ENCODE measurements at regions not wholly inside any gene's neighbourhood (a gene's known extent, or its start where the extent isn't known, plus 50 kb on each side); places are given as distances from the start of the nearest gene placed in this dataset.

DNA sequence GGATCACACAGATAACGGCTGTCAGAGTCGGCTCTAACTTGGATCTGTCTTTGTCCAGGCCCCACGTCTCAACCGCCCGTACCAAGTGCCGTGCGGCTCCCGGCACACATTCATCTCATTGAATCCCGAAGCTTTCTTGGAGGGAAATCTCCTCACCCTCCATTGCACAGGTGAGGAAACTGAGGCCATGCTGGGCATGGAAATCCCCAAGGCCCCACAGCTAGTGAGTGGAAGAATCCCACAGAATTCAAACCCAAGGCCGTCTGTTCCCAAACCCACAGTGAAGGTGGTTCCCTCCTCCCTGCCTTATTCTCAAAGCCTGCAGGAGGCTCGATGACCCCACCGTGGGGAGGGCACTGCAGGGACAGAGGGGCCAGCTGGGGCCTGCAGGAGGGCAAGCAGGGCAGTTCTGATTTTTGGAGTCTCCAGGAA, 437.9 kb downstream of the MATN1 start:
- Mint-ChIP-seq H3K36me3 (ENCODE audit: insufficient read depth) (no peaks in the 10 kb centered on the region), H3K9me3 (no peaks in the 10 kb centered on the region), H3K4me1 (ENCODE audit: low read depth) (peaks cover 18% of the 10 kb centered on the region), H3K27me3 (ENCODE audit: low read depth) (peaks cover 4% of the 10 kb centered on the region), H3K4me3 (no peak overlapping the region)
- no peak for DNase-seq
- ATAC-seq: no peak

- H3K9me3 Mint-ChIP-seq: no peaks in the 10 kb centered on the region
- DNase-seq: no peak
- H3K4me3 Mint-ChIP-seq: no peak overlapping the region
- peaks cover 18% of the 10 kb centered on the region for H3K4me1 Mint-ChIP-seq (ENCODE audit: low read depth)
- peaks cover 2% of the 10 kb centered on the region for H3K27me3 Mint-ChIP-seq (ENCODE audit: low read depth)
- ATAC-seq: no peak
- no peaks in the 10 kb centered on the region for H3K36me3 Mint-ChIP-seq (ENCODE audit: insufficient read depth)
These were observed 438.5 kb downstream of the MATN1 start for GRCh38 chr1:30284728-30285475.

- H3K4me1 Mint-ChIP-seq (ENCODE audit: low read depth): peaks cover 18% of the 10 kb centered on the region
- ATAC-seq: no peak
- H3K36me3 Mint-ChIP-seq (ENCODE audit: insufficient read depth): no peaks in the 10 kb centered on the region
- no peaks in the 10 kb centered on the region for H3K9me3 Mint-ChIP-seq
- DNase-seq: no peak
- no peak overlapping the region for H3K4me3 Mint-ChIP-seq
- peaks cover 2% of the 10 kb centered on the region for H3K27me3 Mint-ChIP-seq (ENCODE audit: low read depth)
These were observed 439.2 kb downstream of the MATN1 start for GRCh38 chr1:30284226-30284625.

GRCh38 chr1:30283199-30283962, 440.0 kb downstream of the MATN1 start:
- no peak for DNase-seq
- Mint-ChIP-seq H3K36me3 (ENCODE audit: insufficient read depth) (no peaks in the 10 kb centered on the region), H3K9me3 (no peaks in the 10 kb centered on the region), H3K27me3 (ENCODE audit: low read depth) (peaks cover 2% of the 10 kb centered on the region), H3K4me1 (ENCODE audit: low read depth) (peaks cover 18% of the 10 kb centered on the region), H3K4me3 (no peak overlapping the region)
- no peak for ATAC-seq

- Mint-ChIP-seq H3K27me3 (ENCODE audit: low read depth) (peaks cover 5% of the 10 kb centered on the region), H3K36me3 (ENCODE audit: insufficient read depth) (no peaks in the 10 kb centered on the region)
These were observed 442.8 kb downstream of the MATN1 start for GRCh38 chr1:30280572-30280971.

GRCh38 chr1:30277911-30278310, 445.5 kb downstream of the MATN1 start:
- peaks cover 11% of the 10 kb centered on the region for H3K4me1 Mint-ChIP-seq (ENCODE audit: low read depth)
- DNase-seq (no peak), ATAC-seq (no peak)
- no peaks in the 10 kb centered on the region for H3K9me3 Mint-ChIP-seq
- peaks cover 6% of the 10 kb centered on the region for H3K27me3 Mint-ChIP-seq (ENCODE audit: low read depth)
- H3K4me3 Mint-ChIP-seq: no peak overlapping the region
- H3K36me3 Mint-ChIP-seq (ENCODE audit: insufficient read depth): no peaks in the 10 kb centered on the region

More at GRCh38 chr1:30280572-30280971, 442.8 kb downstream of the MATN1 start:
- no peak for ATAC-seq
- DNase-seq: no peak
- H3K4me1 Mint-ChIP-seq (ENCODE audit: low read depth): peaks cover 18% of the 10 kb centered on the region
- no peaks in the 10 kb centered on the region for H3K9me3 Mint-ChIP-seq
- H3K4me3 Mint-ChIP-seq: no peak overlapping the region

GRCh38 chr1:30277415-30277814, 446.0 kb downstream of the MATN1 start:
- no peaks in the 10 kb centered on the region for H3K36me3 Mint-ChIP-seq (ENCODE audit: insufficient read depth)
- peaks cover 6% of the 10 kb centered on the region for H3K27me3 Mint-ChIP-seq (ENCODE audit: low read depth)
- H3K4me3 Mint-ChIP-seq: no peak overlapping the region
- peaks cover 6% of the 10 kb centered on the region for H3K4me1 Mint-ChIP-seq (ENCODE audit: low read depth)
- DNase-seq: no peak
- ATAC-seq: no peak
- no peaks in the 10 kb centered on the region for H3K9me3 Mint-ChIP-seq

DNA sequence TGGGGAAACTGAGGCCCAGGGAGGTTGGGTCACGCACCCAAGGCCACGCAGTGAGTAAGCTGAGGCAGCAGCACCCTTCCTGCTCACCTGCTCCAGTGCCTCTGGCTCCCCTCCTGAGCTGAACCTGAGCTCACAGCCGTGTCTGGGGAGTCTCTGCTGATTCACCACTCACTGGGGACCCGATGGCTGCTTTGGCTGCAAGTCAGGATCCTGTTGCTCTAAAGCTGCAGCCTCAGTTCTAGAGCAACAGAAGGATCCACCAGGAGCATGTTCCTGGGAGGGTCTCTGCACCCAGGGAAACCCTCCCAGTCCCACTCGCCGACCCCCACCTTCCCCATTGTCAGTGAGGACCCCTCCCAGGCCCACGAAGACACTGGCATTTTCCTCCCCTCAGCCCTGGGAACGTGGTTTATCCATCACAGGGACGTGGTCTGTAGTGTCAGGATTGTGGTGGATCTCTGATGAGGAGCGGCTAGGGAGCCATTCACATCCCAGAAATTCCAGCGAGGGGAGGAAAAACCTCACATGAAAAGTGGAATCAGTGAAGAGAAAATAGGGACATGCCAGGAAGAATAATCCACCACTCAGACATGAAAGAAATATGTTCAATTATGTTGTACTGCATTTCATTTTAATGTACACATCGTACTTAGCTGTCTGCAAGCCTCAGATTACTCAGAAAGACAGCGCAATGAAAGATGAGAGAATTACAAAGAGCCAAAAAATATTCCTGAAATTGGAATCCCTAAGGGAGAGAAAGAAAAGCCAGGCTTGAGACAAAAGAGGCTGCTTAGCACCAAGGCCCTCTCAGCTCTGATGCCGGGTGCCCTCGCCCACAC, 447.2 kb downstream of the MATN1 start:
- DNase-seq (no peak), ATAC-seq (no peak)
- Mint-ChIP-seq H3K36me3 (ENCODE audit: insufficient read depth) (no peaks in the 10 kb centered on the region), H3K4me1 (ENCODE audit: low read depth) (no peaks in the 10 kb centered on the region), H3K4me3 (no peak overlapping the region), H3K9me3 (no peaks in the 10 kb centered on the region), H3K27me3 (ENCODE audit: low read depth) (peaks cover 6% of the 10 kb centered on the region)

- Mint-ChIP-seq H3K4me3 (no peak overlapping the region), H3K36me3 (ENCODE audit: insufficient read depth) (no peaks in the 10 kb centered on the region), H3K9me3 (no peaks in the 10 kb centered on the region), H3K27me3 (ENCODE audit: low read depth) (peaks cover 6% of the 10 kb centered on the region), H3K4me1 (ENCODE audit: low read depth) (no peaks in the 10 kb centered on the region)
- ATAC-seq: no peak
- DNase-seq: no peak
These were observed 448.3 kb downstream of the MATN1 start for GRCh38 chr1:30274976-30275621.

DNA sequence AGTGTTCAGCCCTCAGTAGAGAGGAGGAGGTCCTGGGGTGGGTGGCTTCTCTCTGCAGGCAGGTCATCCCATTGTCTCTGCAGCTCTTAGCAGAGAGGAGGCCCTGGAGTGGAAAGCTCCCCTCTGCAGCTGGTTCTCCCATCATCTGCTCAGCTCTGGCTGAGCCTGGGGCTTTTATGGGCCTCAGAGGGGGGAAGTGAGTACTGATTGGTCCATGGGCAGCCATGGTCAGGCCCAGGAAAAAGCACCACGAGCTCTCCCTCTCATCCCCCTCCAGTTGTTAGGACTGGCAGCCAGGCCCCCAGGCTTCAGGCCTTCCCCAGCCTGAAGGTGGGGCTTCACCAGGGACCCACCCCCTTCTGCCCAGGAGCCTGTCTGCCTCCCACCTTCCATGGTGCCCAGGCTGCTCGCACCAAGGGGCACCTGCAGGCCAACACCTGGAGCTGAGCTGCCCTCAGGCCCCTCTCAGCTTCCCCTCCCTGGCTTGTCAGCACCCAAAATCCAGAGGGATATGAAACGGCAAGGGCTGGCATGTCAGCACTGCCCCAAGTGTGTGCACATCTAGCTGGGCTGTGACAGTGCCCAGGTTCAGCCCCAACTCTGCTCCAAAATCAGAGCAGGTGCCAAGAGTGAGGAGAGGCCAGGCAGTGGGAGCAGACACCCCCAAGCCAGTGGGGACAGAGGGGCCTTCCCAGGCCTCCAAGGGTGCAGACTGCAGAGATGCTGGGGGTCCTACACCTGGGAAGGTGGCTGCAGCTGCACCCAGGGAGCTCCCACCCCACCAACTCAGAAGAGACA, 449.0 kb downstream of the MATN1 start:
- Mint-ChIP-seq H3K4me3 (no peak overlapping the region), H3K27me3 (ENCODE audit: low read depth) (peaks cover 6% of the 10 kb centered on the region), H3K36me3 (ENCODE audit: insufficient read depth) (no peaks in the 10 kb centered on the region), H3K9me3 (no peaks in the 10 kb centered on the region), H3K4me1 (ENCODE audit: low read depth) (no peaks in the 10 kb centered on the region)
- ATAC-seq (no peak), DNase-seq (no peak)

- H3K9me3 Mint-ChIP-seq: no peaks in the 10 kb centered on the region
- H3K27me3 Mint-ChIP-seq (ENCODE audit: low read depth): peaks cover 6% of the 10 kb centered on the region
- H3K4me3 Mint-ChIP-seq: no peak overlapping the region
- ATAC-seq: no peak
- no peaks in the 10 kb centered on the region for H3K4me1 Mint-ChIP-seq (ENCODE audit: low read depth)
- no peaks in the 10 kb centered on the region for H3K36me3 Mint-ChIP-seq (ENCODE audit: insufficient read depth)
- DNase-seq: no peak
These were observed 449.9 kb downstream of the MATN1 start for GRCh38 chr1:30273456-30273855.

- H3K4me1 Mint-ChIP-seq (ENCODE audit: low read depth): no peaks in the 10 kb centered on the region
- peaks cover 6% of the 10 kb centered on the region for H3K27me3 Mint-ChIP-seq (ENCODE audit: low read depth)
- no peak for DNase-seq
- no peak overlapping the region for H3K4me3 Mint-ChIP-seq
- no peaks in the 10 kb centered on the region for H3K9me3 Mint-ChIP-seq
- H3K36me3 Mint-ChIP-seq (ENCODE audit: insufficient read depth): no peaks in the 10 kb centered on the region
- no peak for ATAC-seq
These were observed 450.4 kb downstream of the MATN1 start for GRCh38 chr1:30273021-30273325.

- ATAC-seq (no peak), DNase-seq (no peak)
- no peaks in the 10 kb centered on the region for H3K36me3 Mint-ChIP-seq (ENCODE audit: insufficient read depth)
- H3K27me3 Mint-ChIP-seq (ENCODE audit: low read depth): peaks cover 2% of the 10 kb centered on the region
- H3K4me1 Mint-ChIP-seq (ENCODE audit: low read depth): no peaks in the 10 kb centered on the region
- H3K4me3 Mint-ChIP-seq: no peak overlapping the region
- H3K9me3 Mint-ChIP-seq: no peaks in the 10 kb centered on the region
These were observed 450.9 kb downstream of the MATN1 start for GRCh38 chr1:30272277-30273020.

All from activated T-cell treated with anti-CD3 and anti-CD28 coated beads, Interleukin-2, amount 50 U/mL, for 4 hours (primary cell).